Parathyroid adenoma (tissue), 2 donors: ENCODE measurements at regions not wholly inside any gene's neighbourhood (a gene's known extent, or its start where the extent isn't known, plus 50 kb on each side); places are given as distances from the start of the nearest gene placed in this dataset.

Experiments
- H2AFZ ChIP-seq: fragments of 300-600 bp; sonication (generic); one replicate; pipeline ENCODE4 v1.7.0; 2017; ENCODE audit warnings: antibody characterized with exemption, mild to moderate bottlenecking
- H3K27ac ChIP-seq: fragments of 300-600 bp; sonication (generic); one replicate; pipeline ENCODE4 v1.7.0; 2017
- H3K27me3 ChIP-seq: fragments of 300-600 bp; sonication (generic); one replicate; pipeline ENCODE4 v1.7.0; 2017; ENCODE audit warnings: low read length; ENCODE audit not compliant: control insufficient read depth, insufficient read depth
- H3K36me3 ChIP-seq: fragments of 300-600 bp; sonication (generic); one replicate; pipeline ENCODE4 v1.7.0; 2017; ENCODE audit warnings: low read length; ENCODE audit not compliant: control insufficient read depth, insufficient read depth
- H3K4me1 ChIP-seq: fragments of 300-600 bp; sonication (generic); one replicate; pipeline ENCODE4 v1.7.0; 2017; ENCODE audit warnings: control low read depth
- H3K4me2 ChIP-seq: fragments of 300-600 bp; sonication (generic); one replicate; pipeline ENCODE4 v1.7.0; 2017; ENCODE audit warnings: low read length
- H3K4me3 ChIP-seq: fragments of 300-600 bp; sonication (generic); one replicate; pipeline ENCODE4 v1.7.0; 2017; ENCODE audit warnings: low read depth, low read length
- H3K79me2 ChIP-seq: fragments of 300-600 bp; sonication (generic); one replicate; pipeline ENCODE4 v1.7.0; 2017; ENCODE audit warnings: control low read depth
- H3K9ac ChIP-seq: fragments of 300-600 bp; sonication (generic); one replicate; pipeline ENCODE4 v1.7.0; 2017; ENCODE audit warnings: mild to moderate bottlenecking
- H3K9me3 ChIP-seq: fragments of 300-600 bp; sonication (generic); one replicate; pipeline ENCODE4 v1.7.0; 2017; ENCODE audit warnings: low read length; ENCODE audit not compliant: control insufficient read depth
- CTCF ChIP-seq: fragments of 300-600 bp; sonication (generic); IDR thresholded peaks from one replicate; pipeline ENCODE4 v1.7.0; 2017; ENCODE audit warnings: antibody characterized with exemption, mild to moderate bottlenecking
- donor health status: primary hyperparathyroidism.

DNA sequence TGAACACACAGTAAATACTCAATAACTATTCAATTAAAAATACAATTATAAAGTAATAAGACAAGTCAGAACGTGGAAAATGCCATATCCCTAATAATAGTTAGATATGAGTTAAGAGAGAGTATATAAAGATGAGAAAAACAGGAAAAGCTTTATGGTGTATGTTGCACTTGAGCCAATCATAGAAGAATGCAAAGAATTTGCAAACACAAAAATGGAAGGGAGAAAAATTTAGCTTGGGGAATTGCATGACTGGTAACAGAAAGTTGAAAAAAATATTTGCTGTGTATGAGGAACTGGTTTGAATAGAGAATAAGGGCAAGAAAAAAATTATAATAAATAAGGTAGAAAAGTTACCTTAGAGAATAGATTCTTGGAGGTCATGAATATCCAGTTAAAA lies 739.6 kb upstream of the CXADR start:
- no peak for TF ChIP-seq CTCF
- Histone ChIP-seq H3K27me3 (no peaks in the 10 kb centered on the region), H3K9ac (no peak overlapping the region), H3K79me2 (no peaks in the 10 kb centered on the region), H3K36me3 (no peaks in the 10 kb centered on the region), H3K27ac (no peak overlapping the region), H2AFZ (no peak overlapping the region), H3K4me1 (no peaks in the 10 kb centered on the region), H3K9me3 (no peaks in the 10 kb centered on the region), H3K4me3 (no peak overlapping the region), H3K4me2 (no peak overlapping the region)

- Histone ChIP-seq H3K4me3 (no peak overlapping the region), H3K9me3 (no peaks in the 10 kb centered on the region), H3K27ac (no peak overlapping the region), H3K4me1 (no peaks in the 10 kb centered on the region), H3K9ac (no peak overlapping the region), H3K4me2 (no peak overlapping the region), H3K27me3 (no peaks in the 10 kb centered on the region), H2AFZ (no peak overlapping the region), H3K79me2 (no peaks in the 10 kb centered on the region), H3K36me3 (no peaks in the 10 kb centered on the region)
- no peak for TF ChIP-seq CTCF
Observed at GRCh38 chr21:16775076-16775475, 737.8 kb upstream of the CXADR start.

GRCh38 chr21:16777041-16777720 lies 735.7 kb upstream of the CXADR start:
- H3K4me1 ChIP-seq, result no peaks in the 10 kb centered on the region
- H3K9ac ChIP-seq, result no peak overlapping the region
- H3K4me2 ChIP-seq, result no peak overlapping the region
- H2AFZ ChIP-seq, result no peak overlapping the region
- H3K9me3 ChIP-seq, result no peaks in the 10 kb centered on the region
- H3K79me2 ChIP-seq, result no peaks in the 10 kb centered on the region
- H3K4me3 ChIP-seq, result no peak overlapping the region
- TF ChIP-seq CTCF, result no peak
- H3K36me3 ChIP-seq, result no peaks in the 10 kb centered on the region
- H3K27me3 ChIP-seq, result no peaks in the 10 kb centered on the region
- no peak overlapping the region for H3K27ac ChIP-seq

GRCh38 chr21:16788584-16788983 lies 724.3 kb upstream of the CXADR start:
- H3K4me2 ChIP-seq, result no peak overlapping the region

More at GRCh38 chr21:16788584-16788983, 724.3 kb upstream of the CXADR start:
- H3K27me3 ChIP-seq, result no peaks in the 10 kb centered on the region
- H3K9me3 ChIP-seq, result no peaks in the 10 kb centered on the region
- no peak overlapping the region for H3K9ac ChIP-seq
- no peaks in the 10 kb centered on the region for H3K4me1 ChIP-seq
- TF ChIP-seq CTCF, result no peak
- H3K4me3 ChIP-seq, result no peak overlapping the region
- H3K27ac ChIP-seq, result no peak overlapping the region
- no peak overlapping the region for H2AFZ ChIP-seq
- H3K79me2 ChIP-seq, result no peaks in the 10 kb centered on the region
- no peaks in the 10 kb centered on the region for H3K36me3 ChIP-seq
